Endothelial cell (in vitro differentiated cells): ENCODE measurements at regions not wholly inside any gene's neighbourhood (a gene's known extent, or its start where the extent isn't known, plus 50 kb on each side); places are given as distances from the start of the nearest gene placed in this dataset.
A peak's percentile ranks its signal among the peaks of the same experiment; 100 is the strongest.

Experiments
- DNase-seq: peaks from one replicate; pipeline ENCODE4 v3.0.0; 2021; ENCODE audit warnings: low spot score
- H3K27ac Mint-ChIP-seq: one replicate; pipeline ENCODE4 v1.8.0; 2021; ENCODE audit warnings: mixed read lengths, inconsistent platforms; ENCODE audit not compliant: unreplicated experiment
- H3K27me3 Mint-ChIP-seq: one replicate; pipeline ENCODE4 v1.8.0; 2021; ENCODE audit warnings: mild to moderate bottlenecking, moderate library complexity, mixed read lengths, inconsistent platforms; ENCODE audit not compliant: unreplicated experiment
- H3K36me3 Mint-ChIP-seq: one replicate; pipeline ENCODE4 v1.8.0; 2021; ENCODE audit warnings: mild to moderate bottlenecking, low read depth, mixed read lengths, inconsistent platforms; ENCODE audit not compliant: unreplicated experiment
- H3K4me1 Mint-ChIP-seq: one replicate; pipeline ENCODE4 v1.8.0; 2021; ENCODE audit warnings: mild to moderate bottlenecking, mixed read lengths, inconsistent platforms; ENCODE audit not compliant: unreplicated experiment
- H3K4me3 Mint-ChIP-seq: one replicate; pipeline ENCODE4 v1.8.0; 2021; ENCODE audit warnings: mild to moderate bottlenecking, mixed read lengths, inconsistent platforms; ENCODE audit not compliant: unreplicated experiment
- H3K9me3 Mint-ChIP-seq: one replicate; pipeline ENCODE4 v1.8.0; 2021; ENCODE audit warnings: mixed read lengths, inconsistent platforms; ENCODE audit not compliant: unreplicated experiment
- TF ChIP-seq, protein P1 (sequence below): fragments of 200-600 bp; sonication (generic); IDR thresholded peaks from one replicate; pipeline ENCODE4 v1.5.0; 2021; ENCODE audit warnings: antibody characterized with exemption; ENCODE audit not compliant: unreplicated experiment

- H3K36me3 Mint-ChIP-seq = no peaks in the 10 kb centered on the region
- H3K27me3 Mint-ChIP-seq = peaks cover 9% of the 10 kb centered on the region
- TF ChIP-seq, protein P1, sequence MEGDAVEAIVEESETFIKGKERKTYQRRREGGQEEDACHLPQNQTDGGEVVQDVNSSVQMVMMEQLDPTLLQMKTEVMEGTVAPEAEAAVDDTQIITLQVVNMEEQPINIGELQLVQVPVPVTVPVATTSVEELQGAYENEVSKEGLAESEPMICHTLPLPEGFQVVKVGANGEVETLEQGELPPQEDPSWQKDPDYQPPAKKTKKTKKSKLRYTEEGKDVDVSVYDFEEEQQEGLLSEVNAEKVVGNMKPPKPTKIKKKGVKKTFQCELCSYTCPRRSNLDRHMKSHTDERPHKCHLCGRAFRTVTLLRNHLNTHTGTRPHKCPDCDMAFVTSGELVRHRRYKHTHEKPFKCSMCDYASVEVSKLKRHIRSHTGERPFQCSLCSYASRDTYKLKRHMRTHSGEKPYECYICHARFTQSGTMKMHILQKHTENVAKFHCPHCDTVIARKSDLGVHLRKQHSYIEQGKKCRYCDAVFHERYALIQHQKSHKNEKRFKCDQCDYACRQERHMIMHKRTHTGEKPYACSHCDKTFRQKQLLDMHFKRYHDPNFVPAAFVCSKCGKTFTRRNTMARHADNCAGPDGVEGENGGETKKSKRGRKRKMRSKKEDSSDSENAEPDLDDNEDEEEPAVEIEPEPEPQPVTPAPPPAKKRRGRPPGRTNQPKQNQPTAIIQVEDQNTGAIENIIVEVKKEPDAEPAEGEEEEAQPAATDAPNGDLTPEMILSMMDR = no peak
- peak overlapping the region; percentile 16 for H3K27ac Mint-ChIP-seq
- H3K4me3 Mint-ChIP-seq = no peak overlapping the region
- DNase-seq = no peak
- H3K4me1 Mint-ChIP-seq = peaks cover 12% of the 10 kb centered on the region
- H3K9me3 Mint-ChIP-seq = no peaks in the 10 kb centered on the region
These were observed 189.5 kb upstream of the FAT4 start for GRCh38 chr4:125125276-125125675.

GRCh38 chr4:125123570-125124109 lies 191.1 kb upstream of the FAT4 start:
- Mint-ChIP-seq H3K27me3 (peaks cover 7% of the 10 kb centered on the region), H3K36me3 (no peaks in the 10 kb centered on the region), H3K9me3 (no peaks in the 10 kb centered on the region), H3K4me1 (peaks cover 12% of the 10 kb centered on the region), H3K27ac (no peak overlapping the region), H3K4me3 (no peak overlapping the region)
- TF ChIP-seq, protein P1 = no peak
- DNase-seq = no peak

- no peak for DNase-seq
- peaks cover 12% of the 10 kb centered on the region for H3K4me1 Mint-ChIP-seq
- H3K27me3 Mint-ChIP-seq = peaks cover 6% of the 10 kb centered on the region
- H3K36me3 Mint-ChIP-seq = no peaks in the 10 kb centered on the region
- no peak overlapping the region for H3K27ac Mint-ChIP-seq
- no peak overlapping the region for H3K4me3 Mint-ChIP-seq
- H3K9me3 Mint-ChIP-seq = no peaks in the 10 kb centered on the region
- TF ChIP-seq, protein P1 = no peak
These were observed 193.2 kb upstream of the FAT4 start for GRCh38 chr4:125121581-125121980.

DNA sequence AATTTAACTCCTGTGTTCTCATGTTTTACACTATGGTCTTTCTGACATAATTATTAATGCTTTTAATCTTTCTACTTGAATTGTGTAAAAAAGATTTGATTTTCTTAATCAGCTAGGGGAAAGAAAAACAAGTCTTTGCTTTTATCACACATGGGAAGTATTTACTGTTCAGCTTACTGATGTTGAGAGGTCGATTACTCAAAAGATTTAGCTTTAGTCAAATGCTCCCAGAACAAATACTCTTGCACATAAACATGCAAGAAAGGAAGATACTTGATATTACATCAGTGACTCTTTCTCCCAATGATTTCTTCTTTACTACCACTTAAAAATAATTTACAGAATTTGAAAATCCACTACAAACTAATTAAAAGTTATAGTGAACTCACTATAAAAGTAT lies 198.3 kb upstream of the FAT4 start:
- H3K9me3 Mint-ChIP-seq = no peaks in the 10 kb centered on the region
- H3K27me3 Mint-ChIP-seq = no peaks in the 10 kb centered on the region
- H3K4me1 Mint-ChIP-seq = no peaks in the 10 kb centered on the region
- TF ChIP-seq, protein P1 = no peak
- DNase-seq = no peak
- no peak overlapping the region for H3K27ac Mint-ChIP-seq
- no peaks in the 10 kb centered on the region for H3K36me3 Mint-ChIP-seq
- no peak overlapping the region for H3K4me3 Mint-ChIP-seq

- no peak for DNase-seq
- TF ChIP-seq, protein P1 = no peak
- Mint-ChIP-seq H3K27ac (no peak overlapping the region), H3K4me1 (no peaks in the 10 kb centered on the region), H3K36me3 (no peaks in the 10 kb centered on the region), H3K27me3 (no peaks in the 10 kb centered on the region), H3K9me3 (no peaks in the 10 kb centered on the region), H3K4me3 (no peak overlapping the region)
These were observed 198.8 kb upstream of the FAT4 start for GRCh38 chr4:125115941-125116340.
